HG03571 (cell line): ENCODE measurements at regions not wholly inside any gene's neighbourhood (a gene's known extent, or its start where the extent isn't known, plus 50 kb on each side); places are given as distances from the start of the nearest gene placed in this dataset.

Experiments
- ATAC-seq: cut with Tn5 transposase; IDR thresholded peaks from one replicate; pipeline ENCODE4 v1.9.1; 2021; ENCODE audit not compliant: unreplicated experiment

DNA sequence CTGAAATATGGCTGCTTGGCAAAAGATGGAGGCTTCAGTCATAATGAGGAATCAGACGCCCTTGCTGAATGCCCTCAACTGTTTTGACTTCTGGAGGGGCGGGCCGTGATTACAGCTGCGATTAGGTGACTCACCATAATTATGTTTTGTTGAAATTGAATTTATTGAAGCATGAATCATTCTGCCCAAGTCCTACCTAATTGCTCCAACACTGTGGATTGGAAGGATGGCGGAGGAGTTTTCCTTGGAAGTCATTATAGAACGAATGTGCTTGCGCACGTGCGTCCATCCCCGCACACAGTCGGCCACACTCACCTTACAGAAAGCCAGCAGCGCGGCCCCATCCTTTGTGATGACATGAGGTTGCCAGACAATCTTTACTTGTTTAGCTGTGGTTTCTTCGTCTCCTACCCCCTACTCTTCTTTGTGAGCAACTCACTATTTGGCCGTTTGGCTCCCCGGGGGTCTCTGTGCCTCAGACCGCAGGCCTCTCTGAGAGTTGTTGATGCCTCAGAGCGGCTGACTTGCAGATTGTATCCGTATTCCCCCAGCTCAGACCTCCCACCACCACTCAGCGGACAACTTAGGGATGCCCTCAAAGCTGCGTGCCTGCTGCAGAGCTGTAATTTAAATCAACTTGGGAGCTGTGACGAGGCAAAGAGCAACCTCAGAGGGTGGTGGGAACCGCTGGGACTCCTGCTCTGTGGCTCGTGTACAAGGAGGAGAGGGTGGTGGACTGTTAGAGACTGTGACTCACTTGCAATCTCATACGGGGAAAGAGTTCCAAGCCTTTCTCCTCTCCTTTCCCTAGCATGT, 513.4 kb downstream of the TNS1 start:
- ATAC-seq, result no peak

GRCh38 chr2:217484046-217484445, 518.7 kb downstream of the TNS1 start:
- ATAC-seq, result no peak

GRCh38 chr2:217482056-217482710, 520.6 kb downstream of the TNS1 start:
- no peak for ATAC-seq

- ATAC-seq, result no peak
These were observed 521.2 kb downstream of the TNS1 start for GRCh38 chr2:217481577-217481976.

GRCh38 chr2:217479566-217479965, 523.2 kb downstream of the TNS1 start:
- no peak for ATAC-seq

DNA sequence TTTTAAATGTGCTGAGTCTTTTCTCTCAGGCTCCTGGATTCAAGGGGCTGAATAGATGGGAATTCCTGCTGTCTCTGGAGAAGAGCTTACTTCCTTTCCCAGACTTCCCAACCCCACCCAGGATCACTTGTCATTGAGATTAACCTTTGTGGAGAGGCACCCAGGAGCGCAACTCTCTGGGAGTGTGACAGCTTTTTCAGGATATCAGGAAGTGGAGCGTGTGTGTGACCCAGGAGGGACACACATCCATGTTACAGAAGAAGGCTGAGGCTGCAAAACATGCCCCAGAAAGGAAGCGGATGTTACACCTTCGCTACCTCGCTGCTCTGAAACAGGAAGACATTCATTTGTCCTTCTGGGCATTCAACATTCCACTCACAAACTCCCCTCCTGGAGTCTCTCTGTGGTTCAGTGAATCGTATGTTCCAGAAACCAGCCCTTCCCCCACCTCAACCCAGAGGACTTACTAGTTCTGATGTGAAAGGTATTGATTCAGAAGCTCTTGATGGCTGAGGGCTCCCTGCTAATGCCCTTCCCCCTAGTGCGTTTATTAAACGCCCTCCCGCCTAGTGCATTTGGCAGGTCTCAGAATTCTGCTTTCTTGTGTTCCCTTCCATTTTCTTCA, 523.9 kb downstream of the TNS1 start:
- ATAC-seq, result no peak

DNA sequence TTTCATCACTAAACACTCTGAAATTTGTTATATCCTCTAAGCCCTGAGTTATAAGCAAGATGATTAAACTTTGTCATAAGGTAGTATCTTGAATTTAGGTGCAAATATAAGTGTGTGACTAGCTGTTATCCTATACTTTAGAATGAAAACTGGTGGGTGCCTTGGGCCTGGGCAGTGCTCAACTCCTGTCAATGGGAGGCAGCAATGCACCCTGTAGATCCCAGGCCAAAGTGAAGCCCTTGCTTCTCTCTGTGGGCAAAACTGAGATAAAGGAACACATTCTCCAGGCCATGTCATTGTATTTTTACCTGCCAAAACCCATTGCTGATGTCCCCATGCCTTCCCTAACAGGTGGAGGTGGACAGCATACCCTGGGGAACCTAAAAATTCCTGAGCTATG, 525.2 kb downstream of the TNS1 start:
- no peak for ATAC-seq

DNA sequence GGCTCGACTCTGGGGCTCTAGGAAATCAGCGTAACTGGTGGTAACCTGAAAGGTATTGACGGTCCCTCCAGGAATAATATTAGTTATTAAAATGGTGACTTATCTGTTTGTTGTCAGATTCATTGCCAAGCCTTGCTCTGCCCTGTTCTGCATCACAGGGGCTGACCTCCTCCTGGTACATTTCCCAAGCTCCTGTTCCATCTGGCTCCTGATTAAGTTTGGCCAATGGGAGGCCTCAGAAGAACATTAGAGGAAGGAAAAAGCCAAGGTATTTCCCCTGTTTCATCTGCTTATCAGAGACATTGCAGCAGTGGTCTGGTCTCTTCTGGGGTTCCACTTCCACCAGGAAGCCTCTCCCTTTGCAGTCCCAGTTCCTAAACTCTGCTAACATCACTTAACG, 527.0 kb downstream of the TNS1 start:
- ATAC-seq, result no peak

GRCh38 chr2:217475101-217475500, 527.7 kb downstream of the TNS1 start:
- ATAC-seq, result no peak

DNA sequence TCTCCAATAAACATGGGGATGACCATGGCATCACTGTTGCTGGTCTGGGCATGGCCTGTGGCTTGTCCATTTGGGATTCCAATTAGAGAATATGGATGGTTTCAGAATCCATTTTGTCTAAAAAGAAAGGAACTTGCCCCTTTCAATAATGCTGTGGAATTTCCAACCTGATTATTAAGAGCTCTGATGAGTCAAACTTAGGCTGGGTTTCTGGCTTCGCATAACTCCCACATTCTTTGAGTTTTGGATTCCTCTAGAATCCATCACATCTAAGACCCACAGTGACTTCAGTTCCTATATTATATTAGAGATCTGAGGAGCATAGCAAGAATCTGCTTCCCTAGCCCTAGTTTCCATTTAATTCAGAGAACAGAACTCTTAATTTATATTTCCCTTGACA, 531.5 kb downstream of the TNS1 start:
- no peak for ATAC-seq

DNA sequence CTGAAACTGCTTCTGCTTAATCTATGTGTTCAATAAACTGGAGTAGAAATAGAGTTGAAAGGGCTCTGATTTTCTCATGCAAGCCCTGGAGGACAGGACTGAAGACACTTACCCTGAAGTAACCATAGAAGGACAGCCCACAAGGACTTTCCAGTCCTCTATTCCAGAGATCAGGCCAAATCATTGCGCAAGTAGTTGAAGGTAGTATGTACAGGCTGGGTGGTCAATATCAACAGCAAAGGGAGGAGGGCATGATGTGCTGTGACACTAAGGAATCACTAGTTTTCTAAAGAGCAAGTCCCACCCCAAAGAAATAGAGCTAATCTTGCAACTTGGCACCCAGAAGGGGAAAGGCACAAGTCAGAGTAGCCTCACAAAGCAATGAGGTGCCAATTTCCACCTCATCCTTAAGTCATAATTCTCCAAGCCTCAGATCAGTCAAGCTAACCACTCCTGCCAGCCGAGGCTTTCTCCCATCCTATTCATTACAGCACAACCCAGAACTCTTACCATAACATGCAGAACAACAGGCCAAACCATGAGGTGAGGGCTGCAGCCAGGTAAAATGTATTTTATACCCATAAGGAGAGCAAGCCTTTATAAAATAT, 533.5 kb downstream of the TNS1 start:
- no peak for ATAC-seq

- ATAC-seq, result no peak
These were observed 534.6 kb downstream of the TNS1 start for GRCh38 chr2:217468042-217468830.

DNA sequence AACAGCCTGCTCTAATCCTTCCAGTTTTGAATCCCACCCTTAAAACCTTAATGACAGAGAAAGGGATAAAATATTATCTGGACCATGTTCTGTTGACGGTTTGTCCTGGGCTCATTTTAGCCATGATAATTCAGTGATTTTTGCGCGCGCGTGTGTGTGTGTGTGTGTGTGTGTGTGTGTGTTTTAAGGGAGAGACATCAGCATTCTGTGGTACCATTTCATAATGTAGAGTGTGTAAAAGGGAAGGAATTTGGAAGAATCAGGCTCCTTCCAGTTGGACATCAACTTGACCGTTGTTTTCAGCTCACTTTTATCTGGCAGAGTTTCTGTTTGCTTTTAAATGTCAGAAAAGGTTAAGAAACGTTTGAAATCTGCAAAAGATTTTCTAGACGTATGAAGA, 535.5 kb downstream of the TNS1 start:
- ATAC-seq, result no peak

GRCh38 chr2:217466805-217467204, 536.0 kb downstream of the TNS1 start:
- ATAC-seq, result no peak

GRCh38 chr2:217466104-217466503, 536.7 kb downstream of the TNS1 start:
- no peak for ATAC-seq

DNA sequence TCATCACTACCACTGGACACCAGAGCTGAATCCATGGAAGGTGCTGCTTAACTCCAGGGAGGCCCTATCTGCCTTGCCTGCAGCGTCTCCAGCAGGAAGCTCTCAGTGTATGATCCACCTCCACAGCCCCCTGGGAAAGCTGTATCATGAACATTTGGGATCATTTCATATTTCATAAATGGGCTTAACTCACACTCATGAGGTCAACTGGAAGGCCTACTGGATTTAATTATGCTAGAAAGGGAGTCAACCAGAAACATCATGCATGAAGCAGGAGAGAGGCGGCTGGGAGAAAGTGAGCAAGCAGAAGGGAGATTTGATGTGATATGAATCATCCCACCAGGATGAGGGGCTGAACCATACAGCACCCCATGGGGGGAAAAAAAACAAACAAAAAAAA, 537.7 kb downstream of the TNS1 start:
- ATAC-seq, result no peak

DNA sequence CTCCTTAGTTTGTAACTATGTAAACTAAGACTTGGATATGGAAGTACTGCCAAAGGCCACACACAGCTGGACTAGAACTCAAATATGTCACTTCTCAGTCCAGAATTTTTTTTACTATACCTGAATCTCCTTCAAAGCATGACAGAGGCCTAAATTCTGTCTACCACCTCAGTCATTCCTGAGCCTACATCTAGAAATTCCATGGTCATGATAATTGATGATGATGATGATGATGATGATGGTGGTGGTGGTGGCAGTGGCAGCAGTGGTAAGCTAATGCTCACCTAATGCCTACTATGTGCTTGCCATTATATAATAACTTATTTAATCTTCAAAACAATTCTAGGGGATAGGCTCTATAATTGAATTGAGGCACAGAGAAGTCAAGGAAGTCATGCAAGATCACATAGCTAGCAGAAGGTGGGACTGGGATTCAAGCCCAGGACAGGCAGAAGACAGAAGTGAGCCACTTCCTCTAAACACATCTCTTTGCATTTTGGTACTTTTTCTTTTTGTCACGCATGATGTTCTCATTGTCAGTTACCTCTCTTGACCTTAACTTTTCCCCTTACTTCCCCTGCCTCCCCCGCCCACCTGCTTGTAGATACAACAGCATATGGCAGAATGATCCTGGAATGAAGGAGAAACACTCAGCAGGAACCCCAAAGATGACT, 539.3 kb downstream of the TNS1 start:
- ATAC-seq, result no peak

DNA sequence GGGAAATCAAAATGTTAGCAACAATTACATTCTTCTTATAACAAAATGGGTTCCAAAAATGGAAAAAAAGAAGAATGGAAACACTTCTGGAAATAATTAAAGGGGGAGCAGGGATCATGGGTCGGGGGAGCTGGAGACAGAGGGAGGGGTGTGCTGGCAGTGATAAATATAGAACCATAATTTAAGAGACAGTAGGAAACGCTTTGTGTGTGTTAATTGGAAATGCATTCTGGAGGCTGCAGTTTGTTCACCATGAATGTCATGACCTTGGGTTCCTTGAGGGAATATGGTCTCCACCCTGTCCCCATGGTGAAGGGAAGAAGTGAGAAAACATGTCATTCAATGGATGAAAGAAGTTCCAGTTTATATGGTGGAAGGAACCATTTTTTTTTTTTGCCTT, 540.7 kb downstream of the TNS1 start:
- ATAC-seq, result no peak

GRCh38 chr2:217461674-217462073, 541.1 kb downstream of the TNS1 start:
- no peak for ATAC-seq

DNA sequence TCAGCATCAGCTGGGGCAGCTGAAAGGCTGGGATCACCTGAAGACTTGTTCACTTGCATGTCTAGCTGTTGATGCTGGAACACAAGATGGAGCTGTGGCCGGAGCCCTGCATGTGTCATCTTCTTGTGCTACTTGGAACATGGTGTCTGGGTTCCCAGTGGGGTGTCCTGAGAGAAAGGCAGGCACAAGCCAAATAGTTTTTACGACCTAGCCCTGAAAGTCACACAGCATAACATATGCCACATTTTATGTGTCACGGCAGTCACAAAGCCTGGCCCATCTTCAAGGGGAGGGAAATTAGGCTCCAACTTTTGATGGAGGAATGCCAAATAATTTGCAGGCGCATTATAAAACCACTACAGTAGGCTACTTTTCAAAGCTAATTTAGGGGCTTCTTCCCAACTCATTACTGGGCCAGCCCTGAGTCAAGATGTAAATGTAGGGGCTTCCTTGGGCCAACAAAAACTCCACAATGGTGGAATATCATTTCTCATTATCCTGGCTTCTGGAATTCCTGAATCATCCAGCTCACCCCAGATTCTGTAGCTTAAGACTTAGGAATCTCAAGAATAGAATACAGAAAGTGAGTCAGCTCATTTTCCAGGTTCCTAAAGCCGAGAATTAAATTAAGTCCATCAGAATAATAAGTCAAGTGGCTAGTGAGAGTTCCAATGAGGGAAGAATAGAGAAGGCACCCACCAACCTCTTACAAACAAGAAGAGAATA, 543.0 kb downstream of the TNS1 start:
- no peak for ATAC-seq
